ENCODE measurements at regions not wholly inside any gene's neighbourhood (a gene's known extent, or its start where the extent isn't known, plus 50 kb on each side); places are given as distances from the start of the nearest gene placed in this dataset.

- DNase-seq (ENCODE audit: low spot score), result no peak
Measured at GRCh38 chr7:18201350-18201749, 173.7 kb upstream of the PRPS1L1 start.

DNA sequence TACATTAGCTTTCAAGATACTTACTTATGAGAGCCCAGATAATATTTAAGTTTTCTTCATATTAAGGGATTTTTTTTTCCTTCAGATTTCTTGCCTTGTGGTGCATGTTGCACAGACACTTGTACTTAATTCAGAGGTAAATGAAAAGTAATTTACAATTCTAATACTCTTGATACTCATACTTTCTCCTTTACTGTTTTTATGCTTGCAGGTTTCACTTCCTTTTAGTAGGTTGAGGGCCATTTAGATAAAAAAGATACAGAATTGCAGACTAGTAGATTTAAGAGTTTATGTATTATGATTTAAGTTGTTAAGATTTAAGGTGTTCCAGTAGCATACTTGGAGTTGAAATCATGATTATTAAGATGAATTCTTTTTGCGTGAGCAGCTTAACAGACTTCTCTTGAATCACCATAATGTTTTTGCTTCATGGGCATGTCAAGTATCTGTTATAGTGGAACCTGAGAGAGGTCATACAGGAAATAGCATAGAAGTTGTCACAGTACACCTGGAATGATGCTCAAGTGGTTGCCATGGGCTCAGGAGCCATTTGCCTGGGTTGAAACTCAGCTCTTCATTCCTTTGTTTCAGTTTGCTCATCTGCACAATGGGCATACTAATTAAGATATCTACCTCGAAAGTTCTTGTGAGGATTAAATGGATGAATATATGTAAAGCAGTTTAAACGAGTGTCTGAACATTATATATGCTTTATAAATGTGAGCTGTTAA, 174.8 kb upstream of the PRPS1L1 start:
- no peak for DNase-seq (ENCODE audit: low spot score)

DNA sequence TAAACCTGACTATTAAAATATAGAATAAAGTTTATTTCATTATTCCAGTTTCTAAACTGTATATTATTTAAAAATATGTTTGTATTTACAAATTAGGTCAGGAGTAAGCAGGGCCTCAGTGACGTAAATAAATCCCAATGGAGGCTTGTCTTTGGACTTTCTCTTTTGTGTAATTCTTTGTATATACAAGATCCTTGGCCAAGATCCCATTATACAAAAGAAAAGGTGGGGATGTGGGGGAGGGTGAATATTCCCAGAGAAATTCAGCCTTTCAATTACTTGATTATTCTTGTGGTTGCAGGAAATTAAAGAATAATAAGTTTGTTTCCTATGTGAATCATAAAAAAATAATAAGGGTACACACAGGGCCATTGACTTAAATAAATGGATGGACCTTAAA, 178.7 kb upstream of the PRPS1L1 start:
- DNase-seq (ENCODE audit: low spot score), result no peak

DNA sequence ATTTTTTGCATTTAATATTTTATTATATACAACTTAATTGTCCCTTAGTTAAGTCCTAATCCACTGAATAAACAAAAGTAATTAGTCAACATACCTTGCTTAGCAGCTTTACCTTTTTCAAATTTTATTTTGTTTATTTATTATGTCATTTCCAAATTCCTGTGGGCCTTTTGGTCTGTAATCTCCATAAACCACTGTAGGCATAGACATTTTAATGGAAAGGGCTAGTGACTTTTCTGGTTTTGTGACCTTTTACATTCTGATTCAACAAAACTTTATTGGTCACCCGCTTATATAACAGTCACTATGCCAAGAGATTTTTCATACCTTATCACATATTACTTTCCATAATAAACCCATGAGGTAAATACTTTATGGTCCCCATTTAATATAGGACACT, 181.3 kb upstream of the PRPS1L1 start:
- DNase-seq (ENCODE audit: low spot score), result no peak

DNA sequence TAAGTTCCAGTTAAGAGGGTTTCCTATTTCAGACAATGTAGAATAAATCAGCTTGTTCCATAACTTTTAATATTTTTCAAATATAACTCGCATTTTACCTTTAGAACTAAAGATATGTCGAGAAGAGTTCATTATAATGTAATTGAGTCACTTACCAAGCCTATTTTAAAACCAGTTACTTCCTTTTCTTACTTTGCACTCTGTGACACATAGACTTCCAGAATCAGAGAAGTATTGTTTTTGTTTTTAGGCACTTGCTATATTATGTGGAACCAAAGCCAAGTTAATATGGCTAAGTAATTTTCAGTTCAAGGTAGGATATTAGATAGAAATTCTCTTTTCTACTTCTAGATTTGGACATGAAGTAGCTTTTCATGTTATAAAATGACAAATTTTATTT, 182.7 kb upstream of the PRPS1L1 start:
- DNase-seq (ENCODE audit: low spot score), result no peak

- no peak for DNase-seq (ENCODE audit: low spot score)
Measured at GRCh38 chr7:18210788-18211187, 183.1 kb upstream of the PRPS1L1 start.

- no peak for DNase-seq (ENCODE audit: low spot score)
Measured at GRCh38 chr7:18212308-18212707, 184.7 kb upstream of the PRPS1L1 start.

GRCh38 chr7:18212758-18213157, 185.1 kb upstream of the PRPS1L1 start:
- peak; percentile 47 for DNase-seq (ENCODE audit: low spot score)

- no peak for DNase-seq (ENCODE audit: low spot score)
Measured at GRCh38 chr7:18213652-18214051, 186.0 kb upstream of the PRPS1L1 start.

- no peak for DNase-seq (ENCODE audit: low spot score)
Measured at GRCh38 chr7:18216270-18216669, 188.6 kb upstream of the PRPS1L1 start.

DNA sequence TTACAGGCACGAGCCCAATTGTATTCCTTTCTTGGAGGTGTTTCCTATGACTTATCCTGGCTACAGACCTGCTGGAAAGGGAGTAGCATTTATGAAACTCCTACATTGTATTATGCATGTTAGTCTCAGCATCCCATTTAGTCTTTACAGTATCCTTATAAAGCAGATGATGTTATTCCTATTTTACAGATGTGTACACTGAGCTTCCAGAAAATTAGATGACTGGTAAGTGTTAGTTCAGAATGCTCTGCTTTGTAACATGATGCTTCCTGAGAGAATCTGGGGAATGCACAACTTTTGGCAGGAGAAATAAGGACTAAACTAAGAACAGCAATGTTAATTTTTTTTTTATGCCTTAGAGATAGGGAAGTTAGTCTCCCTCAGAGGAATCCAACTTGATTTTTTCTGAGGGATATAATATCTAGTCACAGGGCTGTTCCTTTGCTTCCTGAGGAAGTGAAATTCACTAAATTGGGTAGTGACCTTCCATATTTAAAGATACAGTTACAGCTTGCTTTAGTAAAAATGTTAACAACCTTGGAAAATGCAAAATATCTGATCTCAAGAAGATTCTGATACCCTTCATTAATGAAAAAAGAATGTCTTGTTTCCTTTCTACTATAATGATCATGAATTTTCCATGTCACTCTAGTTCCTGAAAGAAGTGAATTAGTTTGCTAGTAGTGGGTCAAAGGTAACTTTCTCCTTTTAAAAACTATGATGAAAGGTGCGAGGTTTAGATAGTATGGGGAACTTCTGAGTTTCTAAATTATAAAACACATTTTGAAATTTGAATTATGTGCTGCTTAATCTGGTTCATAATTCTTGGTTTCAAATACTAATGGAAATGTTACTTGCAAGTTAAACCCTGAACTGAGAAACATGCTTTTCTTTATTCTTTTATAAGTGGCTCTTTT, 194.0 kb upstream of the PRPS1L1 start:
- peak; percentile 6 for DNase-seq (ENCODE audit: low spot score)

DNA sequence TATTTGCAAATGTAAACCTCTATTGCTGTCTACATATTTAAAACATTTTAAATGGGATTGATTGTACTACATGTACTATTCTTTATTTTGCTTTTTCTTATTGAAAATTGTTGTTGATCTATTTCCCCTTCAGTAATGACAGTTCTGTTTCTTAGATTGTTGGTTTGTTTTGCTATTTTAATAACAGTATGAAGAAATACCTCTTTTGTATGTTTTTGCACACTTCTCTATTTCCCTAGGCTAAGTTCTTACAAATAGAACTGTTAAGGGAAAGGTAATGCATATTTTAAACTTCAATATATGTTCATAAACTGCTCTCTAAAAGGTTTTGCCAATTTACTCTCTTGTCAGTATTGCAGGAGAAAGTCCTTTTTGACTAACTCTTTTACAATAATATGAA, 195.0 kb upstream of the PRPS1L1 start:
- no peak for DNase-seq (ENCODE audit: low spot score)

DNA sequence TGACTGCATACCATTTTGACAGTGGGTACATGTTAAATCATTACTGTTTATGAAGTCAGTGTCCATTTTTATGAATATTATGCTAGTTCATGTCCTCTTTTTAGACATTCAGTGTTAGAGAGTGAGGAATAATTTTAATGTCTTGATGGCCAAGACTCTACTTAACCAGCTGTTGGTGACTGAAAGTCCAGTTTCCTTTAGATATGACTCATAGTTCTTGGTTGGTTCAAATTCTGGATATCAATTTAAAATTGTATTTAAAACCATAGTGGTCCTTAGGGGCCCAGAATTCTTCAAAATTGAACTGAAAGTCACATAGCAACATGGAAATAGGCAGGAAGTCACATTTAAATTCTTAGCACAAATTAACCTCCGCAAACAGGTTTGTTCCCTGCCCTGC, 196.5 kb upstream of the PRPS1L1 start:
- DNase-seq (ENCODE audit: low spot score), result no peak

GRCh38 chr7:18225067-18225466, 197.4 kb upstream of the PRPS1L1 start:
- no peak for DNase-seq (ENCODE audit: low spot score)

- no peak for DNase-seq (ENCODE audit: low spot score)
Measured at GRCh38 chr7:18226598-18226997, 199.0 kb upstream of the PRPS1L1 start.

- DNase-seq (ENCODE audit: low spot score), result no peak
Measured at GRCh38 chr7:18228686-18229085, 201.0 kb upstream of the PRPS1L1 start.

GRCh38 chr7:18230271-18230670, 202.6 kb upstream of the PRPS1L1 start:
- no peak for DNase-seq (ENCODE audit: low spot score)

GRCh38 chr7:18231854-18232253, 204.2 kb upstream of the PRPS1L1 start:
- no peak for DNase-seq (ENCODE audit: low spot score)

GRCh38 chr7:18234519-18234918, 206.9 kb upstream of the PRPS1L1 start:
- no peak for DNase-seq (ENCODE audit: low spot score)

- no peak for DNase-seq (ENCODE audit: low spot score)
Measured at GRCh38 chr7:18235819-18236218, 208.2 kb upstream of the PRPS1L1 start.

DNA sequence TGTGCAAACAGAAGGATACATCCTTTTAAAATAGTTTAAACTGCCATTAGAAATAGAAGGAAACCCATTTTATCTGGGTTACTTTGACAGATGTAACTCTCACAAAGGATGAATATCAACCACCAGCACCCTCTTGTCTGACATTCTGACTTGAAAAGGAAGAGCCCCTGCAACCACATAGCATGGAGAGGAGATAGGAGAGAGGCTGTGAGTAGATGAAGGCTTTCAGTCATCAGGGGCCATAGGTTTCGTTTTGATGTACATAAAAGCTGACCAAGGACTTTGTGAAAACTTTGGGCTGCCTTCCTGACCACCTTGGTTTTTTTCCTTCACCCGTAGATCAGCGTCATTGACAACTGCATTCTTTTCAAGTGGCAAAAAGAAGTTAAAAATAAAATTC, 211.6 kb upstream of the PRPS1L1 start:
- no peak for DNase-seq (ENCODE audit: low spot score)

DNA sequence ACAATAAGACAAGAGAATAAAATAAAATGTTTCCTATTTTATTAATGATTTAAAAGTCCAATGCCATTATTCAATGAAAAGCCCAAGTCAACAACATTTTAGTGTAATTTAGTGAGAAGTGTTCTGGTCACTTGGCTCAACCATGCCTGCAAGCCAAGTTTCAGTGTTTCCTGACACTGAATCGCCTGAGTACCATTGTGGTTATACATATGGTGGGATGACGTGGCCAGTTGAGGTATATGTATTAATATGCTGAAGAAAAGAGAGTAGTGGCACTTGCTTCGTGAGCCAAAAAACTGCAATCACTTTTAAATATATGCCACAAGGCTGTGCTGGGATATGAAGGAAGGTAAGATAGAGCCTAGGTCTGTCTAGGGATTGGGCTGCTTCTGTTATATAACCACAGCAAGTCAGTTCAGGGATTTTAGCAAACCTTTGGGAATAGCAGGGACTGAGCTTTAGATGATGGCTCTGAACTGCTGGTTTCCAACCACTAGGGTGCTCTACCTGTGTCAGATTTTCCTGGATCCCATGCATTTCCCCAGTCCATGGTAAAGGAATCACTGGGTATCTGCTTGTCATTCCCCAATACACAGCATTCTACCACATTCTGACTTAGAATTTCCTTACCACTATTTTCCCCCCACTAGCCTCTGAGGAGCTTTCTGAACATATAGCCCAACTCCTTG, 214.0 kb upstream of the PRPS1L1 start:
- no peak for DNase-seq (ENCODE audit: low spot score)

GRCh38 chr7:18243731-18244130, 216.1 kb upstream of the PRPS1L1 start:
- no peak for DNase-seq (ENCODE audit: low spot score)

Measured in AG08395 (cell line).